ENCODE measurements at regions not wholly inside any gene's neighbourhood (a gene's known extent, or its start where the extent isn't known, plus 50 kb on each side); places are given as distances from the start of the nearest gene placed in this dataset.

GRCh38 chr12:89781156-89781555 lies 72.5 kb upstream of the ATP2B1 start:
- WGBS, 2 donors = 88 to 100% methylated on average over 1 of the region's 1 CpG
- H3K4me1 ChIP-seq = no peaks in the 10 kb centered on the region
- TF ChIP-seq POLR2A (IDR thresholded peaks at IDR 0.05) = no peak
- TF ChIP-seq CTCF (IDR thresholded peaks at IDR 0.05) = no peak
- no peak overlapping the region for H3K27ac ChIP-seq
- no peaks in the 10 kb centered on the region for H3K9me3 ChIP-seq
- H3K27me3 ChIP-seq = no peaks in the 10 kb centered on the region
- H3K36me3 ChIP-seq = no peaks in the 10 kb centered on the region
- intact Hi-C loops (cut with DNase I) = no loop called here
- no peak overlapping the region for H3K4me3 ChIP-seq (replicated peaks in 1 of 3)
- no peak for DNase-seq

- H3K4me1 ChIP-seq = no peaks in the 10 kb centered on the region
Observed at GRCh38 chr12:89779090-89779489, 70.5 kb upstream of the ATP2B1 start.

GRCh38 chr12:89777733-89778379 lies 69.2 kb upstream of the ATP2B1 start:
- intact Hi-C loops (cut with DNase I) = no loop called here

More at GRCh38 chr12:89779090-89779489, 70.5 kb upstream of the ATP2B1 start:
- Histone ChIP-seq H3K27me3 (no peaks in the 10 kb centered on the region), H3K27ac (no peak overlapping the region), H3K9me3 (no peaks in the 10 kb centered on the region), H3K36me3 (no peaks in the 10 kb centered on the region), H3K4me3 (replicated peaks in 1 of 3) (no peak overlapping the region)
- intact Hi-C loops (cut with DNase I) = no loop called here
- no peak for DNase-seq
- no peak for TF ChIP-seq POLR2A (IDR thresholded peaks at IDR 0.05)
- TF ChIP-seq CTCF (IDR thresholded peaks at IDR 0.05) = no peak
- 97 to 100% methylated on average over 1 of the region's 1 CpG for WGBS, 2 donors

GRCh38 chr12:89775986-89776365 lies 67.3 kb upstream of the ATP2B1 start:
- Histone ChIP-seq H3K9me3 (no peaks in the 10 kb centered on the region), H3K27me3 (no peaks in the 10 kb centered on the region), H3K4me3 (replicated peaks in 1 of 3) (no peak overlapping the region), H3K36me3 (no peaks in the 10 kb centered on the region), H3K27ac (no peak overlapping the region), H3K4me1 (no peaks in the 10 kb centered on the region)
- intact Hi-C loops (cut with DNase I) = no loop called here
- TF ChIP-seq CTCF (IDR thresholded peaks at IDR 0.05) (no peak), POLR2A (IDR thresholded peaks at IDR 0.05) (no peak)
- WGBS, 2 donors = 55 to 64% methylated on average over 3 of the region's 3 CpGs
- no peak for DNase-seq

More at GRCh38 chr12:89777733-89778379, 69.2 kb upstream of the ATP2B1 start:
- TF ChIP-seq POLR2A (IDR thresholded peaks at IDR 0.05) = no peak
- TF ChIP-seq CTCF (IDR thresholded peaks at IDR 0.05) = no peak
- H3K9me3 ChIP-seq = no peaks in the 10 kb centered on the region
- no peak overlapping the region for H3K4me3 ChIP-seq (replicated peaks in 1 of 3)
- H3K36me3 ChIP-seq = no peaks in the 10 kb centered on the region
- WGBS, 2 donors = 79 to 82% methylated on average over 2 of the region's 2 CpGs
- no peaks in the 10 kb centered on the region for H3K27me3 ChIP-seq
- H3K27ac ChIP-seq = no peak overlapping the region
- no peaks in the 10 kb centered on the region for H3K4me1 ChIP-seq
- DNase-seq = no peak

GRCh38 chr12:89775063-89775985 lies 66.7 kb upstream of the ATP2B1 start:
- H3K9me3 ChIP-seq = no peaks in the 10 kb centered on the region
- H3K36me3 ChIP-seq = no peaks in the 10 kb centered on the region
- WGBS, 2 donors = 71 to 82% methylated on average over 6 of the region's 6 CpGs
- no peak for DNase-seq
- H3K27me3 ChIP-seq = no peaks in the 10 kb centered on the region
- intact Hi-C loops (cut with DNase I) = no loop called here
- no peaks in the 10 kb centered on the region for H3K4me1 ChIP-seq
- no peak overlapping the region for H3K27ac ChIP-seq
- no peak for TF ChIP-seq CTCF (IDR thresholded peaks at IDR 0.05)
- TF ChIP-seq POLR2A (IDR thresholded peaks at IDR 0.05) = no peak
- H3K4me3 ChIP-seq (replicated peaks in 1 of 3) = no peak overlapping the region

Measured in thyroid gland (tissue), 4 donors.